ENCODE measurements at regions not wholly inside any gene's neighbourhood (a gene's known extent, or its start where the extent isn't known, plus 50 kb on each side); places are given as distances from the start of the nearest gene placed in this dataset.
A peak's percentile ranks its signal among the peaks of the same experiment; 100 is the strongest.

GRCh38 chr1:234933475-234933874 lies 195.2 kb downstream of the TOMM20 start:
- no peak overlapping the region for H3K4me3 ChIP-seq (replicated peaks in 1 of 3; ENCODE audit: low read depth in 2 of 3, low read length in 3 of 3)
- no peaks in the 10 kb centered on the region for H3K27me3 ChIP-seq (ENCODE audit: control insufficient read depth in 2 of 2, insufficient read depth in 2 of 2, low read length in 2 of 2)
- peak overlapping the region in 1 of 2 donors; percentile 55 for H3K4me3 Mint-ChIP-seq
- H3K36me3 Mint-ChIP-seq = peaks cover 0 to 5% of the 10 kb centered on the region in 2 donors
- H3K4me1 ChIP-seq (ENCODE audit: control insufficient read depth in 1 of 2, insufficient read depth in 2 of 2, low read length in 2 of 2) = peaks cover 57 to 85% of the 10 kb centered on the region in 2 donors
- H3K79me2 ChIP-seq (ENCODE audit: insufficient read depth, low read length) = no peaks in the 10 kb centered on the region
- peaks cover 65% of the 10 kb centered on the region for H3K4me1 Mint-ChIP-seq
- peak; percentile 90 to 94 (median 92) for DNase-seq
- no peaks in the 10 kb centered on the region for H3K9me3 ChIP-seq (replicated peaks in 1 of 2; ENCODE audit: control insufficient read depth in 1 of 2, insufficient read depth in 1 of 2, low read length in 2 of 2)
- H3K27ac Mint-ChIP-seq = peak overlapping the region; percentile 97 to 99 (median 99)
- no peaks in the 10 kb centered on the region for H3K36me3 ChIP-seq (replicated peaks in 1 of 2; ENCODE audit: control insufficient read depth in 1 of 2, insufficient read depth in 2 of 2, low read length in 2 of 2)
- peaks cover 0 to 2% (median 0%) of the 10 kb centered on the region in 7 donors for H3K9me3 Mint-ChIP-seq
- H4K20me1 ChIP-seq (ENCODE audit: insufficient read depth, low read length) = no peaks in the 10 kb centered on the region
- peak overlapping the region; percentile 7 for H3K4me2 ChIP-seq (replicated peaks; ENCODE audit: extremely low read depth, low read length, poor library complexity, severe bottlenecking)
- H3K27me3 Mint-ChIP-seq (ENCODE audit: low read depth in 3 of 3) = no peaks in the 10 kb centered on the region
- intact Hi-C loops (cut with micrococcal nuclease) = loop anchor here (1.0 to 10.0 kb wide), 4 partner anchors 45 to 211 kb away; no protein-coding TSS in a partner anchor
- TF ChIP-seq CTCF (IDR thresholded peaks at IDR 0.05) = no peak
- H2AFZ ChIP-seq (ENCODE audit: insufficient read depth, low read depth, low read length, poor library complexity, severe bottlenecking) = no peak overlapping the region
- peak overlapping the region; percentile 74 for H3K9ac ChIP-seq (ENCODE audit: insufficient read depth, low read length, poor library complexity, severe bottlenecking)
- H3K27ac ChIP-seq (ENCODE audit: low read depth in 1 of 2, low read length in 2 of 2) = peak overlapping the region; percentile 95 to 98
- 0% methylated on average over 1 of the region's 2 CpGs for WGBS (ENCODE audit: insufficient coverage)

- Mint-ChIP-seq H3K9me3 (peaks cover 0 to 2% (median 0%) of the 10 kb centered on the region in 7 donors), H3K27me3 (ENCODE audit: low read depth in 3 of 3) (no peaks in the 10 kb centered on the region), H3K4me3 (peak overlapping the region; percentile 55 to 60), H3K4me1 (peaks cover 63% of the 10 kb centered on the region), H3K27ac (peak overlapping the region; percentile 97 to 99 (median 99)), H3K36me3 (peaks cover 2 to 7% of the 10 kb centered on the region in 2 donors)
- Histone ChIP-seq H2AFZ (ENCODE audit: insufficient read depth, low read depth, low read length, poor library complexity, severe bottlenecking) (no peak overlapping the region), H3K9ac (ENCODE audit: insufficient read depth, low read length, poor library complexity, severe bottlenecking) (peak overlapping the region; percentile 74), H3K4me3 (replicated peaks in 1 of 3; ENCODE audit: low read depth in 2 of 3, low read length in 3 of 3) (no peak overlapping the region), H4K20me1 (ENCODE audit: insufficient read depth, low read length) (no peaks in the 10 kb centered on the region), H3K27ac (ENCODE audit: low read depth in 1 of 2, low read length in 2 of 2) (peak overlapping the region; percentile 95 to 98), H3K9me3 (replicated peaks in 1 of 2; ENCODE audit: control insufficient read depth in 1 of 2, insufficient read depth in 1 of 2, low read length in 2 of 2) (no peaks in the 10 kb centered on the region), H3K79me2 (ENCODE audit: insufficient read depth, low read length) (no peaks in the 10 kb centered on the region), H3K4me1 (ENCODE audit: control insufficient read depth in 1 of 2, insufficient read depth in 2 of 2, low read length in 2 of 2) (peaks cover 52 to 82% of the 10 kb centered on the region in 2 donors), H3K27me3 (ENCODE audit: control insufficient read depth in 2 of 2, insufficient read depth in 2 of 2, low read length in 2 of 2) (no peaks in the 10 kb centered on the region), H3K36me3 (replicated peaks in 1 of 2; ENCODE audit: control insufficient read depth in 1 of 2, insufficient read depth in 2 of 2, low read length in 2 of 2) (no peaks in the 10 kb centered on the region), H3K4me2 (replicated peaks; ENCODE audit: extremely low read depth, low read length, poor library complexity, severe bottlenecking) (peak overlapping the region; percentile 7)
- TF ChIP-seq CTCF (IDR thresholded peaks at IDR 0.05) = no peak
- DNase-seq = peak; percentile 50 to 63 (median 63)
- WGBS (ENCODE audit: insufficient coverage) = 72% methylated on average over 13 of the region's 15 CpGs
- intact Hi-C loops (cut with micrococcal nuclease) = loop anchor here (1.0 to 10.0 kb wide), 4 partner anchors 45 to 210 kb away; no protein-coding TSS in a partner anchor
Measured at GRCh38 chr1:234932511-234933430, 195.9 kb downstream of the TOMM20 start.

Measured in CD14-positive monocyte (primary cell).